ENCODE measurements at regions not wholly inside any gene's neighbourhood (a gene's known extent, or its start where the extent isn't known, plus 50 kb on each side); places are given as distances from the start of the nearest gene placed in this dataset.
"Not testable (repeated sequence)": the region's sequence is repeated elsewhere in the genome, so short reads cannot be mapped to it uniquely, and the experiment has no call there.

DNA sequence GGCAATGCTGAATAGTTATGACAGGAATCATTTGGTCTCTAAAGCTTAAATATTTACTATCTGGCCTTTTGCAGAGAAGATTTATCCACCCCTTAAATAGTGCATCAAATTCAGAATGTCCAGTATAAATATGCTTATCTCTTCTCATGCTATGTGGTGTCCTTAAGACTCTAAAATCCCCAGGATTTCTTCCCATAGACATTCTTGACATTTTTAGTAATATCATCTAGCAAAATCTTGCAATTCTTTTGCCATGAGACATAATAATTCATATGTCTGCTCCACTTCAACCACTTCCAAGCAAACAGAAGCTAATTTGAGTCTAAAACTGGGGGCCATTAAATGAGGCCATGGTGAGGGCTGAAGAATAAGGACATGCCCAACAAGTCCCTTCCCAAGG is 1923.4 kb upstream of the CDH9 start:
- no peak for DNase-seq

GRCh38 chr5:28958581-28958980 is 1920.2 kb upstream of the CDH9 start:
- no peak for DNase-seq

DNA sequence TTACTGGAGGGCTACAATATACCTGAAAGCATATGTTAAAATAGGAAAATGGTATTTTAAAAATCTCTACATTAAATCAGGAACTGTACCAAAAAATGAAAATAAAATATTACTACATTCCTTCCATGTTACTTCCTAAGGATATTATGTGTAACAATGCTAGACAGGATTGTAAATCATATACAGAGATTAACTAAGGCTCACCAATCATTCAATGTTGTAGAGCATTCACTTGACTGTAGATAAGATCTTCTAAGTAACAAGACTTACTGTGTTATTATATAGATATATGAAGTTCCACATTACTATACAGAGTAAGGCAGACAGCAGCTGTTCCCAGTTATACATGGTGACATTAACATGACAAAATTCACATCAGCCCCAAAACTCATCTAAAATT is 1919.1 kb upstream of the CDH9 start:
- no peak for DNase-seq

DNA sequence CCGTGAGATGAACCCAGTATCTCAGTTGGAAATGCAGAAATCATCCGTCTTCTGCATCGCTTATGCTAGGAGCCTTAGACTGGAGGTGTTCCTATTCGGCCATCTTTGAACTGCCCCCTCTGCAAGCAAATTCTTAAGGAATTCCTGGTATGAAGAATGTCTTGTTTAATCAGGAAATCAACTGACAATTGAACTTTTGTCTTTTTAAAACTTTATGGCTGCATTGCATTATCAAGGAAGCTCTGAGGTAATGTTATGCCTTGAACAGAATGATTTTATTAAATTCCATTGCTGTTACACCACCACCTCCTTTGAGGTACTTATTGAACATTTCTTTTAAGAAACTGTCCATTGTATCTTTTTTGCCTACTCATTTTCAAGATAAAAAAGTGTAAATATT is 1915.7 kb upstream of the CDH9 start:
- DNase-seq: no peak

DNA sequence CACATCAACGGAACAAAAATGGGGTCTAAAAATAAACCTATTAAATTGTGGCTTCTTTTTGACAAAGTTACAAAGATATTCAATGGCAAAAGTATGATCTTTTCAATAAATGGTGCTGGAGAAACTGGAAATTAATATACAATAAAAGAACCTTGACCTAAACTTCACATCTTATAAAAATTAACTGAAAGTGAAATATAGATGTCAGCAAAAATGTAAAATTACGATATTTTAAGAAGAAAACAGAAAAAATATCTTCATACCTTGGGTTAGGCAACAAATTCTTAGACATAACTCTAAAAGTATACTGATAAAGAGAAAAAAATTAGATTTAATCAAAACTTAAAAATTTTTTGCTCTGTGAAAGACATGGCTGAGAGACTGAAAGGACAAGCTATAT is 1909.5 kb upstream of the CDH9 start:
- DNase-seq: no peak

DNA sequence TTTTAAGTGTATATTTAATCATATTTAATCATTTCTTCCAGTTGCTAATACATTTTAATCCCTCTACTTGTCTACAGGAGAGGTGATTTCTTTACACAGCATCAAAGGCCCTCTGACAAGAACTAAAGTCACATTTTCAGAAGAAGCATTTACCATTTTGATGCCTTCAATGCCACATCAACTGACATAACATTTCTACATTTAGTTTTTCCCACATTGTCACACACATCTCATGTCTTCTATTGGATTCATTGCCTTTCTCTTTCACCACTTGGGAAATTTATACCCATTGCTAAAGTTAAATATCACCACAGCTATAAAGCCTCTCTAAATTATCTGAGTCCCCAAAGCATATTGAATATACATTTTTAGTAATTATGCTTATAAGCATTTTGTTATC is 1907.5 kb upstream of the CDH9 start:
- no peak for DNase-seq

DNA sequence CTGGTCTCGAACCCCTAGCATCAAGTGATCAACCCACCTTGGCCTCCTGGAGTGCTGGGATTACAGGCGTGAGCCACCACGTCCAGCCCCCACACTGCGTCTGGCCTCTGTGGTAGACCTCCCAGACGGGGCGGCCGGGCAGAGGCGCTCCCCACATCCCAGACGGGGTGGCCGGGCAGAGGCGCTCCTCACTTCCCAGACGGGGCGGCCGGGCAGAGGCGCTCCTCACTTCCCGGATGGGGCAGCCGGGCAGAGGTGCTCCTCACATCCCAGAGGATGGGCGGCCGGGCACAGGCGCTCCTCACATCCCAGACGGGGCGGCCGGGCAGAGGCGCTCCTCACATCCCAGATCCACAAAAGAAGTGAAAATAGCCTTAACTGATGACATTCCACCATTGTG is 1891.0 kb upstream of the CDH9 start:
- DNase-seq: not testable (repeated sequence)

- not testable (repeated sequence) for DNase-seq
These were observed 1890.0 kb upstream of the CDH9 start for GRCh38 chr5:28928327-28928790.

GRCh38 chr5:28927559-28928326 is 1889.4 kb upstream of the CDH9 start:
- no peak for DNase-seq

DNA sequence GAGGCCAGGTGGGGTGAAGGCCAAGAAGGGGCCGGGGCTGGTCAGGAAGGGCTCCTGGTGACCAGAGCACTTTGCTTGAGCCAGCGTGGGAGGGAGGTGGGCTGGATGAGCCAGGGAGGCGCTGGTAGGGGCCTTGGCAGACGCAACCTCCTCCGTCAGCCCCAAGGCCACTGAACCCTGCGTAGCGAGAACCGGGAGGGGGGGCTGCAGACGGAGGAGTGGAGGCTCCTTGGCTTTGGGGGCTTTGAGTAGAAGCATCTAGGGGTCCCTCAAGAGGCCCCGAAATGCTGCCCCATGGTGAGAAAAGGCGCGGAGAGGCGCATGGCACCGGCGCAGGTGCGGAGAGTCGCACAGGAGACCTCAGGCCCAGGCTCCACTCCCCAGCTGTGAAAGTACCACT is 1888.0 kb upstream of the CDH9 start:
- no peak for DNase-seq

- DNase-seq: no peak
These were observed 1879.2 kb upstream of the CDH9 start for GRCh38 chr5:28917631-28918030.

GRCh38 chr5:28914297-28914696 is 1875.9 kb upstream of the CDH9 start:
- no peak for DNase-seq

DNA sequence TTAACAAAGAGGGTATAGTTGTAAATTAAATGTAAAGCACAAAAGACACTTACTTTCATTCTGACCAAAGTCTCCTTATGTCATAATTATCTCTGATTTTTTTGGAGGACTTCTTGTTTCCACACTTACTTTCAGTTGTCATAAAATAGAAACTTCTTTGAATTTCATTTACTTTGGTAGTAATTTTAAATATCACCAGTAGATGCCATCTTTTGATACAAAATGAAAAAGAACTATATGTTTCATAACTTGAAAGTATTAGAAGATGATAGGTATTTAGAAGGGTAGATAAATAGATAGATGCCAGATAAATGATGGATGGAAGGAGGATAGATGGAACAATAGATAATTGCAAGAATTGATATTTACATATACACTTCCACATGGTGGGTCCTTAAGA is 1865.3 kb upstream of the CDH9 start:
- no peak for DNase-seq

DNA sequence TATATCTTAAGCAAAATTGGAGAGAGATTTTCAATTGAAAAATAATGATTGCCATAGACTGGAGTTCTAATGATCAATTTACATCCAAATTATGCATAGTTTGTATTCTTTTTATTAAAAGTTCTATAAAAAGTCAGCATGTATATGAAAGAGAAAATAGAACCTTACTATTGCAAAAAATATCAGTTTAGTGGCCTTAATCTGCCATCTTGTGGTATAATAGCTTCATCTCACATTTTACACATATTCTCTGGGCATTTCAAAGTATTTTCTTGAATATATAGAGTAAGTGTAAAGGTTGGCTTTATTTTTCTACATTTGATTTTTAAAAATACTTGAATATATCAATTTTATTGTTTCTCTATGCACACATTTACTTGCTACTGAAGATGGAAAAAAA is 1858.6 kb upstream of the CDH9 start:
- DNase-seq: no peak

DNA sequence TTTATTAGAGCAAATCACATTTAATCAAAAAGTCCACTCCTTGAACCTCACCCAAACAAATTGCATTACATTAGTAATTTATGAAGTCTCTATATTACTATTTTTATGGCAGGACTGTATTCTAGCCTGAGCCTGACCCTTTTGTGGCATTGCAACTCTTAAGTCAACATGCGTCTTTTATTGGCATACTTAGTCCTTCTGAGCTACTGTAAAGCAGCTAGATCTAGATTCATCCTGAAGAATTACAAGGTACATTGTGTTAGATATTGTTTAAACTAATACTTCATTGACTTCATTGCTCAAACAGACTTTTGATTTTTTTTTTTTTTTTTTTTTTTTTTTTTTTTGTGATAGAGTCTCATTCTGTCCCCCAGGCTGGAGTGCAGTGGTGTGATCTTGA is 1842.5 kb upstream of the CDH9 start:
- no peak for DNase-seq

- DNase-seq: no peak
These were observed 1838.7 kb upstream of the CDH9 start for GRCh38 chr5:28877050-28877449.

- no peak for DNase-seq
These were observed 1825.6 kb upstream of the CDH9 start for GRCh38 chr5:28864006-28864405.

- DNase-seq: no peak
These were observed 1824.4 kb upstream of the CDH9 start for GRCh38 chr5:28862860-28863196.

- DNase-seq: no peak
These were observed 1823.9 kb upstream of the CDH9 start for GRCh38 chr5:28862137-28862859.

DNA sequence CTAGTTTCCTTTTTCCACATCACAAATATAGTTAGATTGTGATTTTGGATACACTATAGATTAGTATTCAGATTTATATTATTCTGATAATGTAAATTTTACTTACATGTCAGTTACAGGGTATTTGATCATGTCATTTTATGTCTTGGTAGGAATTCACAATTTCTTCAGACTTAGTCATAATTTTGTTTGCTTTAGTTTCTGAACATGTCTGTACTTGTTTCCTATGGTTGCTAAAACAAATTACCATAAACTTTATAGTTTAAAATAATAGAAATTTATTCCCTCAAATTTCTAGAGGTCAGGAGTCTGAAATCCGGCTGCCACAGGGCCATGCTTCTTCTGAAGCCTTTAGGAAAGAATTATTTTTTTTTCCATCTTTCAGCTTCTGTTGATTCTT is 1817.2 kb upstream of the CDH9 start:
- no peak for DNase-seq

DNA sequence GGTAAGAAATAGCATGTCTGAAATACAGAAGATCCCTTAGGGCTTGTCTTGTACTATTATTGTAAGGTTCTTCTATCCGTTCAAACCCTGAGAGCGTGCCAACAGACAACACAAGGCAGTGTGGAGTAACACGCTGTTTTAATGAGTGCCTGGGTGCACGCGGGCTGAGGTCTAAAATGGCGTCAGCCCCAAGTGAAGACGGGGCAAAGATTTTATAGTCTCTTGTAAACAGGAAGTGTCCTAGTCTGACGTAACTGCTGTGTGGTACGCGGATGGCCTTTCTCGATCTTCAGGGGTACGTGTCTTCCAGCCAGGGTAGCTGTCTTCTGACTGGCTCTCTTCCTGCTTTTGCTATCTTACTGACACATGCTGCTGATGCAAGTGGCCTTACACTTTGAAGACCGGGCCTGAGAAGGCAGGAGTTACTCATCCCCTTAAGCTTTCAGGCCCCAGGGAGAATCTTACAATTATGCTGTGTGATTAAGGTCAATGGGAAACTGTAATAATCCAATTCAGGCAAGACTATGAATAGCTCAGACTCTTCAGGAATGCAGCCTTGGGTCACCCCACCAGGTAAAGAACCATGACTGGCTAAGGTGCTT is 1812.0 kb upstream of the CDH9 start:
- DNase-seq: peak; percentile 36

DNA sequence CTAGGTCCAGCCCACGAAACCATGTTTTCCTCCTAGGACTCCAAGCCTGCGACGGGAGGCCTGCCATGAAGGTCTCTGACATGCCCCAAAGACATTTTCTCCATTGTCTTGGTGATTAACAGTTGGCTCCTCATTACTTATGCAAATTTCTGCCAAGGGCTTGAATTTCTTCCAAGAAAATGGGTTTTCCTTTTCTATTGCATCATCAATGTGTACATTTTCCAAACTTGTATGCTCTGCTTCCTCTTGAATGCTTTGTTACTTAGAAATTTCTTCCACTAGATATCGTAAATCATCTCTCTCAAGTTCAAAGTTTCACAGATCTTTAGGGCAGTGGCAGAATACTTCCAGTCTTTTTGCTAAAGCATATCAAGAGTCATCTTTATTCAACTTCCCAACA is 1792.7 kb upstream of the CDH9 start:
- no peak for DNase-seq

DNA sequence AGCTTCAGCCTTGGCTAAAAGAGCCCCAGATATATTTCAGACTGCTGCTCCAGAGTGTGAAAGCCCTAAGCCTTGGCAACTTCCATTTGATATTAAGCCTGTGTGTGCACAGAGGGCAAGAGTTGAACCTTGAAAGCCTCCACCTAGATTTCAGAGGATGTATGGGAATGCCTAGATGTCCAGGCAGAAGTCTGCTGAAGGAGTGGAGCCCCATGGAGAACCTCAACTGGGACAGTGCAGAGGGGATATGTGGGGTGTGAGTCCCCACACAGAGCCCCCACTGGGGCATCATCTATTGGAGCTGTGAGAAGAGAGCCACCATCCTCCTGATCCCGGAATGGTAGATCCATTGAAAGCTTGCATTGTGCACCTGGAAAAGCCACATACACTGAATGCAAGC is 1784.8 kb upstream of the CDH9 start:
- no peak for DNase-seq

DNA sequence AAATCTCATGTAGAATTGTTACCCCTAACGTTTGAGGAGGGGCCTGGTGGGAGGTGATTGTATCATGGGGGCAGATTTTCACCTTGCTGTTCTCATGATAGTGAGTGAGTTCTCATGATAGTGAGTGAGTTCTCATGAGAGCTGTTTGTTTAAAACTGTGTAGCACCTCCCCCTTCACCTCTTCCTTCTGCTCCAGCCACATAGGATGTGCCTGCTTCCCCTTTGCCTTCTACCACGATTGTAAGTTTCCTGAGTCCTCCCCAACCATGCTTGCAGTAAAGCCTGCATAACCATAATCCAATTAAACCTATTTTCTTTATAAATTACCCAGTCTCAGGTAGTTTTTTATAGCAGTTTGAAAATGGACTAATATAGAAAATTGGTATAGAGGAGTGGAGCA is 1783.7 kb upstream of the CDH9 start:
- DNase-seq: no peak

All from MV-4-11 (cell line).